GM18909 (cell line): ENCODE measurements at regions not wholly inside any gene's neighbourhood (a gene's known extent, or its start where the extent isn't known, plus 50 kb on each side); places are given as distances from the start of the nearest gene placed in this dataset.

Experiments used
- ATAC-seq: cut with Tn5 transposase; IDR thresholded peaks from one replicate; pipeline ENCODE4 v1.9.1; 2021; ENCODE audit warnings: mild to moderate bottlenecking; ENCODE audit not compliant: unreplicated experiment, poor library complexity

DNA sequence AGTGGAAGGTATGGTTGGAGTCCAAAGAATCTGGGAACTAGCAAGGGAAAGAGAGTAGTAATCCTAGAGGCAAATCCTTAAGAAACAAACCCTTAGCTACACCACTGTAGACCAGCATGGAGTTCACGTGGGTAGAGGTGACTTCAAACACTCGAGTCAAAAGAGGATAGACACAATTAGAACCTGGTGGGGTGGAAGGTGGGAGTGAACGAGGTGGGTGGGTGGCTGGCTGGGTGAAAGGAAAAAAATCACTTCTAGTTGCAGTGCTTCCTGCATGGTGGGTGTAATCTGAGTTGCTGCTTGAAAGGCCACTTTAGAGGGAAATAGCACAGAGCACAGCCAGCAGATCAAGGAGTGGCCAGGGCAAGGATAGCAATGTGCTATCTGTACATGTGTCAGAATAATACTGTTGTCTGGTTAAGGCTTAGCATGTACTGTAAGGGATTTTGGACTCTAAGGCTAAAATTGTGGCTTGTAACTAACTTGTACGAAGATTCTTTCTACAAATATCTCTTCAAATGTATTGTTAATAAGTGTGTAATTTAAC is 356.2 kb downstream of the GRIA2 start:
- ATAC-seq = no peak

GRCh38 chr4:157575339-157575738 is 354.8 kb downstream of the GRIA2 start:
- ATAC-seq = no peak

GRCh38 chr4:157574606-157575005 is 354.1 kb downstream of the GRIA2 start:
- no peak for ATAC-seq

- ATAC-seq = no peak
Observed at GRCh38 chr4:157572951-157573350, 352.4 kb downstream of the GRIA2 start.

DNA sequence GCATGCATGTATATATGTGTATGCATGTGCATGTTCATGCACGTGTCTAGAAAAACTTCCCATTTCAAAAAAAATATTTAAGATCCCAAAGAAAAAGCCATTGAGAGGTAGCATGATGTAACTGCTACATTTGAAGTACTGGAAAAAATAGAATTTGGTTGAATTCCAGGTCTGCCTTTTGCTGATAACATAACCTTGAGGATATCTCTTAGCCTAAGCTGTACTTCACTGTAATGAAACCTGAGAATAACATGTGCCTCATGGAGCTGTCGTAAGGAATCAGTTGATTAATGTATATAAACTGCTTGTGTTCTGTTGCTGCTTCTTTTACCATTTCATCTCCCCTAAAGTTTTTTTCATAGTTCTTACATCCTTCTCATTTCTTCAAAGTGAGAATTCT is 351.8 kb downstream of the GRIA2 start:
- no peak for ATAC-seq

- ATAC-seq = no peak
Observed at GRCh38 chr4:157564771-157565170, 344.2 kb downstream of the GRIA2 start.

GRCh38 chr4:157564218-157564617 is 343.7 kb downstream of the GRIA2 start:
- no peak for ATAC-seq

- no peak for ATAC-seq
Observed at GRCh38 chr4:157558016-157558415, 337.5 kb downstream of the GRIA2 start.

DNA sequence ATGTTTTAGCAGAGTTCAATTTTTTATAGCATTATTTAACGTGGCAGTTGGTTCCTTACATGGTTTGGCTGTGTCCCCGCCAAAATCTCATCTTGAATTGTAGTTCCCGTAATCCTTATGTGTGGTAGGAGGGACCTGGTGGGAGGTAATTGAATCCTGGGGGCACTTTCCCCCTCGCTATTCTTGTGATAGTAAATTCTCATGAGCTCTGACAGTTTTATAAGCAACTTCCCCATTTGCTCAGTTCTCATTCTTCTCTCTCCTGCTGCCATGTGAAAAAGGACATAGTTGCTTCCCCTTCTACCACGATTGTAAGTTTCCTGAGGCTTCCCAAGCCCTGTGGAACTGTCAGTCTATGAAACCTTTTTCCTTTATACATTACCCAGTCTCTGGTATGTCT is 329.5 kb downstream of the GRIA2 start:
- no peak for ATAC-seq

DNA sequence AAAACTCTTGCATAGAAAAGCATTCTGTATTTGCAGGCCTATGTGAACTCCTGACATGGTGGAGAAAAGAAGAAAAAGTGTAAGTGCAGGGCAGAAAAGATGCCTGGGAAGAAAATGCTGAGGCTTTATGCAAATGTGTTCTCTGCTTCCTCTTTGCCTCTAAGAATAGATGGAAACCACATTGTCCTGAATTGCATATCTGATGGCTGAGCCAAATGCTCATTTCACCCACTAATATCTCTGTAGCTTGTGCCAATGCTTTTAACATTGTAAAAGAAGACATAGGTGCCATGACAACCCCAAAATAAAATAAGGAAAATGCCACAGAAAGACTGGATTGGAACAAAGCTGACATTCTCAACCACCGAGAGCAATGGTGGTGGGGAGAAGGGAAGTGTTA is 307.4 kb downstream of the GRIA2 start:
- ATAC-seq = no peak

DNA sequence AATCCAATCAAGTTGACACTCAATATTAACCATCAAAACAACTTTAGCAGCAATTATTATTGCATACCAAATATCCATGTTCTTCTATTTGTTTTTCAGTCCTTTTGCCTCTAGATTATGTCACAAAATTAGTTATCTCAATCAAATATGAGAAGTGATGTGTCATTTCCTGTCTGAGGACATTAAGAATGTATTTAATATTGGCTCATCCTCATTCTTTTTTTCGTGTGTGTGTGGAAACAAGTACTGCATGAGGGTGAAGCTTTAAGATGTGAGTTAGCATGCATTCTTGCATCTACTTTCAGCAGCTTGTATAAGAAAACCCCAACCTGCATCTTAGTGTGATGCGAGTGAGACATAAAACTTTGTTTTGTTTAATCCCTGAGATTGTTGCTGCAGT is 301.4 kb downstream of the GRIA2 start:
- no peak for ATAC-seq

DNA sequence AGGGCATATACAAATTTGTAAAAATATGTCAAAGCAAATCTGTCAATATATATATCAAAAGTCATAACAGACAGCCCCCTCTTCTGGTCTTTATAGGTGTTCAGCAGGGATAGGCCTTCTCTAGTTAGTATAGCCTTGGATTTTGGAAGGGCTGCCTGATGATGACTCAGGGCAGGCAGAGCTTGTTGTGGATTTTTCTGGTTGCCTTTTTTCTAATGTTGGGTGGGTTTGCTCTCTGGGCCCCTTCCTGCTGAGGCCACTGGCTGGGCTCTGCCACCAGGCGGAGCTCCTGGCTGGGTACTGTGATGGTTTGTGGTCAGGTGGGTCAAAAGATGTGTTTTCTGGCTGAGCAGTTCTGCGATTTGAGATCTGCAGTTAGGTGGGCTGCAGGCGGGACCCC is 294.2 kb downstream of the GRIA2 start:
- no peak for ATAC-seq

DNA sequence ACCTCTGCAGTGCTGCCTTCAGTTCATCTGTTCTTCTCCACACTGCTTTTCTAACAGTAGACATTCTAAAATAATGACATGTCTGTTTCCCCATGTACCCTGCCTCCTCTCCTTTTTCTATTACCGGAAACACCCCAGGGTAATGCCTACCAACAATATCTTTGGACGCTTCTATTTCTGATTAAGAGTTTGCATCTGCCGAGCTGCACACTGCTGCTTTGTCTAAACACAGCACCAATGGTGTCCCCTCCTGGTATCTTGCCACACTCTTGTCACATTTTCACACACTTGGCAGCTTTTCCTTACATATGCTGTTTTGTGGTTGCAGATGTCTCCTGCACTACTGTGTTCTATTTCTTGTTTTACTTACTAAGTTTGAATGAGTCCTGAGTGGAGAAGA is 288.8 kb downstream of the GRIA2 start:
- no peak for ATAC-seq

DNA sequence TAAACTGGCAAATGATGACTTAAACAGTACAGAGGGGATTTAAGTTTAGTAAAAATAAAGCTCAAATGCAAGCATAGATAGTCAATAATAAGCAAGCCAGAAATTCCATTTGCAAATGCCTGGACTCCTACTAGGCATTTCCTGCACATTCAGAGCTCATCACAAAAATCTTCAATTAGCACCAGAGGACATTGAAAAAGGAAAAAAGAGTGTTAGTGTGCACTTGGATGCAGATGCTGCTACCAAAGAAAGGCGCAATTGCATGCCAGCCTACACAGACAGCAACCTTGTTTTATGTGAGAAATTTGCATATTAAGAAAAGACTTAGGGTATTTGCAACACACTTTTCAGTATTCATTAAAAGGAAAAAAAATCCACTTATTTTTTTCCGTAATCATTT is 282.1 kb downstream of the GRIA2 start:
- no peak for ATAC-seq

- no peak for ATAC-seq
Observed at GRCh38 chr4:157459785-157460184, 239.3 kb downstream of the GRIA2 start.

GRCh38 chr4:157447195-157447594 is 226.7 kb downstream of the GRIA2 start:
- ATAC-seq = no peak

DNA sequence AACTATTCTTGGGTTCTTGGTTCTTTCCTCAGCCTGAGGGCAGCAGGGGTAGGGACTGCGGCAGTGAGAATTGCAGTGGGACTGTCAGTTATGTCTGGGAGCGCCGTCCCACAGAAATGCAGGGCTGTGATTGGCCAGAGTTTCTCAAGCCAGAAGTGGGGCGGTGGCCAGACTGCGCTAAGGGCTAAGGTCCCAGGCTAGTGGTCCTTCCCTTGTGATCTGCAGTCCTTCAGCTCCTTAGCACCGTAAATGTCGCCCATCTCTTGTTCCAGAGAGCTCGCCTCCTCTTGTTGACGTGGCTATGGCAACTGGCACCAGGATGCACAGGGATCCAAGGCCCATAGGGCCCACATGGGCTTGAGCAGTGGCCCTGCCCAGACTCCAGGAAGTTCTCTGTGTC is 223.5 kb downstream of the GRIA2 start:
- ATAC-seq = no peak

DNA sequence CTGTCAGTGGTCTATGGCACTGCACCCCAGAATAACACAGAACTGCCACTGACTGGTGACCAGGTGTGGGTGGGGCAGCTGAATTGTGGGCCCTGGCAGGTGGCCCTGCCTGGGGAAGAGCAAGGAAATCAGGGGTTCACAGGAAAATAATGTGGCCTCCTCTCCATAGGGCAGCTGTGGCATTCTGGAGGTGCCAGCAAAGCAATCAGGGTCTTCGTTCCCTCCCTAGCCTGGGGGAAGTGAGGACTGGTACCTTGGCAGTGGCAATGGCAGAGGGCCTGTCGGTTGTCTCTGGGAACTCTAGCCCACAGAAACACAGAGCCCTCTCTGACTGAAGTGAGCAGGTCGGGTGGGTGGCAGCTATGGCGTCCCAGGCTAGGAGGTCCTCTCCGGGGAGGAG is 223.0 kb downstream of the GRIA2 start:
- ATAC-seq = no peak

DNA sequence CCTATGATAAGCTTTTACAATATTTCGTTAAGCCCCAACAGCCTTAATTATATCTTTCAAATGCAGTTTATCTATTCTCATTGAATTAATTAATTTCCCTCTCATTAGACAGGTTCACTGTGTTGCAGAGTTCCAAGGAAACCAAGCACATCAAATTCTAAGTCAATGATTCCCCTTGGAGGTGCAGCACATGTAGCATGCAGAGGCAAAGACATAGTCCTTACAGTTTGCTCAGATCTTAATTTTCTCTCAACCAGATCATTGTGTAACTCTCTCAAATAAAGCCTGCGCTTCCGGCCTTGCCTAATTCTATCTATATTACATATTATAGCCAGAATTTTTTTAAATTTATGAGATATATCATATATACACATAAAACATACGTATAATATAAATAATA is 205.4 kb downstream of the GRIA2 start:
- ATAC-seq = no peak

GRCh38 chr4:157423526-157424020 is 203.0 kb downstream of the GRIA2 start:
- ATAC-seq = no peak

DNA sequence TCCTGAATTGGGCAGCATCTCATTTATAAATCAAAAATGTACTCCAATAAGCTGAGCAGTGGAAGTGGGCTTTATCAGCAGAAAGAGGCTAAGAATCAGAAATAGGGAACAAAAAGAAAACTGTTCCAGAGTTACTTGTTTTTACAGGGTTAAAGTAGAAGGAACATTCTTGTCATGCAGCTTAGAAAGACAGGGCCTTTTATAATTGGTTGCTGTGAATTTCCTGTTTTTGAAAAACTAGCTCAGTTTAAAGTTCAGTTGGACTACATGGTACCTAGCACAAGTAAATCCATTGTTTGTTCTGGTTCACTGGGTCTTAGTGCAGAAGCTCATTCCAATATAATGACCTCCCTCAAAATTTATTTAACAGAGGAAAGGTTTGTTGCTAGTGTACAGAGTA is 200.8 kb downstream of the GRIA2 start:
- ATAC-seq = no peak
